H9 (cell line): ENCODE measurements at regions not wholly inside any gene's neighbourhood (a gene's known extent, or its start where the extent isn't known, plus 50 kb on each side); places are given as distances from the start of the nearest gene placed in this dataset.

ENCODE experiments used
- DNase-seq: peaks from one replicate; pipeline ENCODE4 v3.0.0-alpha.2; 2017
- H2AFZ ChIP-seq: one replicate; pipeline ENCODE4 v1.6.1; 2013; ENCODE audit warnings: mild to moderate bottlenecking, low read length, control low read depth, moderate library complexity
- H2AK5ac ChIP-seq: 2 replicates; pipeline ENCODE4 v1.6.1; 2013; ENCODE audit warnings: low read length, control low read depth, mixed read lengths; ENCODE audit not compliant: insufficient read length
- H2BK120ac ChIP-seq: one replicate; pipeline ENCODE4 v1.6.1; 2013; ENCODE audit warnings: low read depth, mild to moderate bottlenecking, low read length, control low read depth, inconsistent platforms; ENCODE audit not compliant: poor library complexity, severe bottlenecking
- H2BK12ac ChIP-seq: 2 replicates; pipeline ENCODE4 v1.6.1; 2013; ENCODE audit warnings: low read length, control low read depth, mixed read lengths, low read depth; ENCODE audit not compliant: insufficient read length
- H2BK15ac ChIP-seq: 2 replicates; pipeline ENCODE4 v1.6.1; 2013; ENCODE audit warnings: low read depth, low read length, control low read depth
- H2BK20ac ChIP-seq: one replicate; pipeline ENCODE4 v1.6.1; 2013; ENCODE audit warnings: low read depth, mild to moderate bottlenecking, low read length, control low read depth, inconsistent platforms; ENCODE audit not compliant: poor library complexity, severe bottlenecking
- H2BK5ac ChIP-seq: 2 replicates; pipeline ENCODE4 v1.6.1; 2013; ENCODE audit warnings: low read length, control low read depth, mixed read lengths; ENCODE audit not compliant: insufficient read length
- H3K14ac ChIP-seq: 2 replicates; pipeline ENCODE4 v1.6.1; 2013; ENCODE audit warnings: low read length, control low read depth; ENCODE audit not compliant: insufficient read depth
- H3K18ac ChIP-seq: 2 replicates; pipeline ENCODE4 v1.6.1; 2013; ENCODE audit warnings: low read depth, mild to moderate bottlenecking, mixed read lengths, low read length, control low read depth; ENCODE audit not compliant: insufficient read length
- H3K23ac ChIP-seq: 2 replicates; pipeline ENCODE4 v1.6.1; 2013; ENCODE audit warnings: low read length, control low read depth, mixed read lengths, low read depth; ENCODE audit not compliant: insufficient read length
- H3K23me2 ChIP-seq: 2 replicates; pipeline ENCODE4 v1.6.1; 2013; ENCODE audit warnings: low read depth, mild to moderate bottlenecking, mixed read lengths, low read length, control low read depth; ENCODE audit not compliant: insufficient read length, poor library complexity, severe bottlenecking
- H3K27ac ChIP-seq: 2 replicates; pipeline ENCODE4 v1.5.1; 2013; ENCODE audit warnings: low read length, control low read depth, mixed read lengths, low read depth; ENCODE audit not compliant: insufficient read length
- H3K27me3 ChIP-seq: 2 replicates; pipeline ENCODE4 v1.6.1; 2013; ENCODE audit warnings: low read length, control low read depth, inconsistent platforms; ENCODE audit not compliant: insufficient read depth
- H3K4ac ChIP-seq: 2 replicates; pipeline ENCODE4 v1.6.1; 2013; ENCODE audit warnings: low read depth, mild to moderate bottlenecking, control low read depth, inconsistent platforms, low read length, moderate library complexity
- H3K4me1 ChIP-seq: 2 replicates; pipeline ENCODE4 v1.6.1; 2013; ENCODE audit warnings: low read length, control low read depth, inconsistent platforms; ENCODE audit not compliant: insufficient read depth
- H3K4me2 ChIP-seq: 2 replicates; pipeline ENCODE4 v1.6.1; 2013; ENCODE audit warnings: low read length, control low read depth, mixed read lengths; ENCODE audit not compliant: insufficient read length, insufficient read depth
- H3K56ac ChIP-seq: 2 replicates; pipeline ENCODE4 v1.6.1; 2013; ENCODE audit warnings: low read depth, mild to moderate bottlenecking, mixed read lengths, low read length, control low read depth; ENCODE audit not compliant: insufficient read length
- H3K79me1 ChIP-seq: 2 replicates; pipeline ENCODE4 v1.6.1; 2013; ENCODE audit warnings: low read depth, mild to moderate bottlenecking, moderate library complexity, low read length, control low read depth, inconsistent platforms; ENCODE audit not compliant: insufficient read depth, poor library complexity, severe bottlenecking
- H3K79me2 ChIP-seq: 2 replicates; pipeline ENCODE4 v1.6.1; 2013; ENCODE audit warnings: low read length, control low read depth, inconsistent platforms; ENCODE audit not compliant: insufficient read depth
- H3K9ac ChIP-seq: 2 replicates; pipeline ENCODE4 v1.6.1; 2013; ENCODE audit warnings: low read length, control low read depth, mixed read lengths; ENCODE audit not compliant: insufficient read length; ENCODE audit errors: extremely low read depth
- H3K9me3 ChIP-seq: one replicate; pipeline ENCODE4 v1.6.1; 2013; ENCODE audit warnings: low read depth, low read length, inconsistent platforms; ENCODE audit not compliant: control insufficient read depth
- H3T11ph ChIP-seq: one replicate; pipeline ENCODE4 v1.6.1; 2013; ENCODE audit warnings: mild to moderate bottlenecking, low read length, control low read depth, inconsistent platforms
- H4K20me1 ChIP-seq: one replicate; pipeline ENCODE4 v1.6.1; 2013; ENCODE audit not compliant: control insufficient read depth, insufficient read length, insufficient read depth
- H4K5ac ChIP-seq: 2 replicates; pipeline ENCODE4 v1.6.1; 2013; ENCODE audit warnings: low read depth, mild to moderate bottlenecking, mixed read lengths, low read length, control low read depth; ENCODE audit not compliant: insufficient read length
- H4K8ac ChIP-seq: replicated peaks from 2 replicates; pipeline ENCODE4 v1.6.1; 2013; ENCODE audit warnings: low read length, control low read depth, mixed read lengths, low read depth; ENCODE audit not compliant: insufficient read length
- H4K91ac ChIP-seq: 2 replicates; pipeline ENCODE4 v1.6.1; 2013; ENCODE audit warnings: low read depth, mild to moderate bottlenecking, moderate library complexity, mixed read lengths, low read length, control low read depth; ENCODE audit not compliant: insufficient read length
- H3K27ac Mint-ChIP-seq, 3 experiments: 2 replicates in 2 of 3; 3 replicates in 1 of 3; pipeline ENCODE4 v1.8.0; 2020 to 2021; ENCODE audit warnings: mixed read lengths in 3 of 3, mild to moderate bottlenecking in 1 of 3, moderate library complexity in 1 of 3
- H3K27me3 Mint-ChIP-seq: 2 replicates; pipeline ENCODE4 v1.8.0; 2021; ENCODE audit warnings: low read depth, mild to moderate bottlenecking, moderate library complexity, mixed read lengths
- H3K36me3 Mint-ChIP-seq, 3 experiments: 2 replicates in 2 of 3; 3 replicates in 1 of 3; pipeline ENCODE4 v1.8.0; 2020 to 2021; ENCODE audit warnings: low read depth in 3 of 3, mixed read lengths in 3 of 3; ENCODE audit not compliant: insufficient read depth in 1 of 3
- H3K4me1 Mint-ChIP-seq, 2 experiments: 2 replicates each; pipeline ENCODE4 v1.8.0; 2020; ENCODE audit warnings: mixed read lengths in 2 of 2
- H3K4me3 Mint-ChIP-seq, 2 experiments: 2 replicates in 1 of 2; 3 replicates in 1 of 2; pipeline ENCODE4 v1.8.0; 2020 to 2021; ENCODE audit warnings: mild to moderate bottlenecking in 2 of 2, mixed read lengths in 2 of 2, moderate library complexity in 1 of 2
- H3K9me3 Mint-ChIP-seq, 2 experiments: 2 replicates in 1 of 2; 3 replicates in 1 of 2; pipeline ENCODE4 v1.8.0; 2020; ENCODE audit warnings: mild to moderate bottlenecking in 2 of 2, mixed read lengths in 2 of 2, moderate library complexity in 1 of 2
- WGBS: extraction: QIAGEN DNeasy Blood & Tissue Kit; methylation state at CpG from one replicate; pipeline ENCODE4 v1.1.7; 2013; ENCODE audit warnings: missing lambda C conversion rate, low lambda C conversion rate, mixed read lengths; ENCODE audit not compliant: insufficient read length; ENCODE audit errors: extremely low coverage; 5-methylcytosine and 5-hydroxymethylcytosine counted together
- TF ChIP-seq, protein P1 (sequence below): fragments of 200-600 bp; sonication (generic); conservative IDR thresholded peaks from 3 replicates; pipeline ENCODE4 v1.8.0; 2021; ENCODE audit warnings: antibody characterized with exemption, mild to moderate bottlenecking

GRCh38 chr2:239518286-239519088 lies 117.7 kb upstream of the HDAC4 start:
- DNase-seq: no peak
- Histone ChIP-seq H3K4ac (no peak overlapping the region), H2BK5ac (no peak overlapping the region), H3K9ac (no peak overlapping the region), H3K56ac (no peak overlapping the region), H3K27me3 (no peaks in the 10 kb centered on the region), H3K79me1 (no peaks in the 10 kb centered on the region), H2BK120ac (no peak overlapping the region), H3K4me2 (no peak overlapping the region), H2BK12ac (no peak overlapping the region), H3K79me2 (no peaks in the 10 kb centered on the region), H3K27ac (no peak overlapping the region), H3K9me3 (no peaks in the 10 kb centered on the region), H4K20me1 (no peaks in the 10 kb centered on the region), H4K5ac (no peak overlapping the region), H2BK15ac (no peak overlapping the region), H2BK20ac (no peak overlapping the region), H2AK5ac (no peak overlapping the region), H3K18ac (no peak overlapping the region), H3T11ph (no peak overlapping the region), H3K4me1 (no peaks in the 10 kb centered on the region; the same call in 1 of the 2 replicates), H3K23ac (no peak overlapping the region), H4K91ac (no peak overlapping the region), H3K23me2 (no peaks in the 10 kb centered on the region), H4K8ac (no peak overlapping the region), H2AFZ (no peak overlapping the region), H3K14ac (no peak overlapping the region; the same call in 1 of the 2 replicates)
- no CpG with 5 or more reads among the region's 19 CpGs for WGBS
- H3K27ac Mint-ChIP-seq: no peak overlapping the region
- no peak overlapping the region for H3K4me3 Mint-ChIP-seq
- H3K27me3 Mint-ChIP-seq: peaks cover 5% of the 10 kb centered on the region
- H3K9me3 Mint-ChIP-seq: no peaks in the 10 kb centered on the region; a peak in 1 of 5 replicates
- no peaks in the 10 kb centered on the region; a peak in 1 of 7 replicates for H3K36me3 Mint-ChIP-seq
- TF ChIP-seq, protein P1, sequence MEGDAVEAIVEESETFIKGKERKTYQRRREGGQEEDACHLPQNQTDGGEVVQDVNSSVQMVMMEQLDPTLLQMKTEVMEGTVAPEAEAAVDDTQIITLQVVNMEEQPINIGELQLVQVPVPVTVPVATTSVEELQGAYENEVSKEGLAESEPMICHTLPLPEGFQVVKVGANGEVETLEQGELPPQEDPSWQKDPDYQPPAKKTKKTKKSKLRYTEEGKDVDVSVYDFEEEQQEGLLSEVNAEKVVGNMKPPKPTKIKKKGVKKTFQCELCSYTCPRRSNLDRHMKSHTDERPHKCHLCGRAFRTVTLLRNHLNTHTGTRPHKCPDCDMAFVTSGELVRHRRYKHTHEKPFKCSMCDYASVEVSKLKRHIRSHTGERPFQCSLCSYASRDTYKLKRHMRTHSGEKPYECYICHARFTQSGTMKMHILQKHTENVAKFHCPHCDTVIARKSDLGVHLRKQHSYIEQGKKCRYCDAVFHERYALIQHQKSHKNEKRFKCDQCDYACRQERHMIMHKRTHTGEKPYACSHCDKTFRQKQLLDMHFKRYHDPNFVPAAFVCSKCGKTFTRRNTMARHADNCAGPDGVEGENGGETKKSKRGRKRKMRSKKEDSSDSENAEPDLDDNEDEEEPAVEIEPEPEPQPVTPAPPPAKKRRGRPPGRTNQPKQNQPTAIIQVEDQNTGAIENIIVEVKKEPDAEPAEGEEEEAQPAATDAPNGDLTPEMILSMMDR: no peak
- H3K4me1 Mint-ChIP-seq: peaks cover 11 to 16% of the 10 kb centered on the region in 2 experiments
